GM20000 (cell line): ENCODE measurements at regions not wholly inside any gene's neighbourhood (a gene's known extent, or its start where the extent isn't known, plus 50 kb on each side); places are given as distances from the start of the nearest gene placed in this dataset.

Experiments used
- DNase-seq: peaks from one replicate; pipeline ENCODE4 v3.0.0; 2012; ENCODE audit warnings: low spot score
- CTCF ChIP-seq: IDR thresholded peaks from 2 replicates; pipeline ENCODE4 v1.5.1; 2012; ENCODE audit warnings: mild to moderate bottlenecking, control low read depth; ENCODE audit errors: extremely low read depth, missing control alignments

- no peak for TF ChIP-seq CTCF
- no peak for DNase-seq
These were observed 133.1 kb downstream of the ATPSCKMT start for GRCh38 chr5:10116594-10116993.

GRCh38 chr5:10115669-10116068, 134.0 kb downstream of the ATPSCKMT start:
- no peak for DNase-seq
- TF ChIP-seq CTCF, result no peak

- peak; percentile 37 for DNase-seq
- TF ChIP-seq CTCF, result no peak
These were observed 138.1 kb downstream of the ATPSCKMT start for GRCh38 chr5:10111571-10111970.

- DNase-seq, result no peak
- no peak for TF ChIP-seq CTCF
These were observed 139.5 kb downstream of the ATPSCKMT start for GRCh38 chr5:10110228-10110627.

GRCh38 chr5:10109299-10109698, 140.4 kb downstream of the ATPSCKMT start:
- TF ChIP-seq CTCF, result no peak
- DNase-seq, result no peak

- no peak for DNase-seq
- no peak for TF ChIP-seq CTCF
These were observed 142.9 kb downstream of the ATPSCKMT start for GRCh38 chr5:10106806-10107205.

- no peak for TF ChIP-seq CTCF
- DNase-seq, result no peak
These were observed 143.4 kb downstream of the ATPSCKMT start for GRCh38 chr5:10106285-10106684.
